T-helper 1 cell (primary cell): ENCODE measurements at regions not wholly inside any gene's neighbourhood (a gene's known extent, or its start where the extent isn't known, plus 50 kb on each side); places are given as distances from the start of the nearest gene placed in this dataset.

ENCODE experiments used
- DNase-seq, 5 donors: peaks; one replicate each; pipeline ENCODE4 v3.0.0-alpha.2; 2012 to 2020

DNA sequence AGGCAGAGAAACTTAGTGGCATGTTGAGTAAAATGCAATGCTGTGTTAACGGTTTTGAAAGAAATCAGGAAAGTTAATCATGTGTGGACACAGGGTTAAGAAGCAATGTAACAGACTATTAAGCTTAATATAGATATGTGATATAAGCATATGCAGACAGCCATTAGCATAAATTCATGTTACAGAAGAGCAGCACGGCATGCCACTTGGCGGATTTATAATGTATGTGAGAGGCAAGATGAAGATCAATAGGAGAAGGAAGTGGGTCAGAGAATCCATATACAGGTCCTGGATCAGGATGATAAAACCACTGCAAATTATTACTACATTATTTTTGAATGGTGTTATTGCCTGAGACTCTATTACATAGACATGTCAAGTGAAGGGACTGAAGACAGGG lies 694.3 kb downstream of the MCTP2 start:
- DNase-seq = no peak

DNA sequence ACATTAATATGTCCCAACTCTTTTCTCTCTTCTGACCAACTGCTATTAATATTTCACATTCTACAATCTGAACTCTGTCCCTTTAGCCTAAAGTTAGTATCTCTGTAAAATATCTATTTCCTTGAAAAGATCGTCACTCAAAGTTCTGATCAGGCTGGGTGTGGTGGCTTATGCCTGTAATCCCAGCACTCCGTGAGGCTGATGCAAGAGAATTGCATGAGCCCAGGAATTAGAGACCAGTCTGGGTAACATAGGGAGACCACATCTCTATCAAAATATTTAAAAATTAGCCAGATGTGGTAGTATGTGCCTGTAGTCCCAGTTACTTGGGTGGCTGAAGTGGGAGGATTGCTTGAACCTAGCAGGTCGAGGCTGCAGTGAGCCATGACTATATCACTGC lies 695.6 kb downstream of the MCTP2 start:
- DNase-seq = no peak

DNA sequence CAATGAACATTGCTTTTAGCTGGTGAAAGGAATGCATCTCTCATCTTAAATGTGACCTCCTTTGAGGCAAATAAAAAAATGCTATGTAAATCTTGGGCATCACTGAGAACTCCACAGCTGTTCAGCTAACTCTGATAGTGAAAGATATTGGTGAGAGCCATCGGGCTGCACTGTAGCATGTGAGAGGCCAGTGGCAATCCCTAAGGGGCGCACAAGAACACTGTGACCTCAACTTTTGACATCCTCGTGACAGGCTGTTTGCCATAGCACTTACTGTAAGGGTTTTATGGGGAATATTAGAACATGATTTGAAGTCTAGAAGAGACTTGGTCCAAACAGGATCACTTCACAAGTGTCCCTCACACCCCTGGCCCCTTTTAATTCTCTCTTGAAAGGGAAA lies 697.9 kb downstream of the MCTP2 start:
- no peak for DNase-seq

DNA sequence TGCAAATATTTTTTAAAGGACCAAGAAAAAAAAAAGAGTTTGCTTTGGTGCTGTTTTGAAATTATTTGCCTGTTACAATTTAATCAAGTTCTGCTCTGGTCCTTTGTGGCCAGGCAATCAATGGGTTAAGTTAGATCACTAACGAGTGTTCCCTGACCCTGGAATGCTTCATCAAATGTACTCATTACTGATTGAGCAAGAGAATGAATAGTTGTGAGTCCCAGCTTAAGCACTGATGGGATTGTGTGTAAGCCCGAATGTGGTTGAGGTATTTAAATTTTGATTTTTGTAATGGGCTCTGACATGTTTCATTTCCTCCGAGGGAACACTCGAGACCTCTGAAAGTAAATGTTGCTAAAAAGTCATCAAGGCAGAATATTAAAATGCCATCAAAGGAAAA lies 699.1 kb downstream of the MCTP2 start:
- no peak for DNase-seq

DNA sequence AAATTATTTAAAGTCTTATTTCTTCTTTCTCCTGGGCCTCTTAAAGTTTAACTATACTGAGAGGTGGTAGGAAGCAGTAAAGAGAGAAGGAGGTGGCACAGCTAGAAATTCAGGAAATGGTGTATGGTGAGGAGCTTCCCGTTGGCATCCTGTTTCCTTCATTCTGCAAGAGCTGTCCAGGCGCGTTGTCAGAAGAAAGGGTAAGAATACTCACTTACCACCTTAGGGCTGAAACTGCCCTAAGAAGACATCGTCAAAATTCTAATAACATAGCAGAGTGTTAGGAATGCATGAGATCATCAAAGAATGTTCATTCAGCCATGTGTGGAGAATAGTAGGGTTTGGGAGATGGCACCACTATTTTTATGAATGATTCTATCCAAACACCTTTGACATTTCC lies 699.6 kb downstream of the MCTP2 start:
- no peak for DNase-seq

DNA sequence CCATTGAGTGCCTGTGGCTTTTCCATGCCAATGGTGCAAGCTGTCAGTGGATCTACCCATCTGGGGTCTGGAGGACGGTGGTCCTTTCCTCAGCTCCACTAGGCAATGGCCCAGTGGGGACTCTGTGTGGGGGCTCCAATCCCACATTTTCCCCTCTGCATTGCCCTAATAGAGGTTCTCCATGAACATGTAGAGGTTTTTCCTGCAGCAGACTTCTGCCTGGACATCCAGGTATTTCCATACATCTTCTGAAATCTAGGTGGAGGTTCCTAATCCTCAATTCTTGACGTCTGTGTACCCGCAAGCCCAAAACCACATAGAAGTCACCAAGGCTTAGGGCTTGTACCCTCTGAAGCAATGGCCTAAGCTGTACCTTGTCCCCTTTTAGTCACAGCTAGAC lies 703.1 kb downstream of the MCTP2 start:
- no peak for DNase-seq

DNA sequence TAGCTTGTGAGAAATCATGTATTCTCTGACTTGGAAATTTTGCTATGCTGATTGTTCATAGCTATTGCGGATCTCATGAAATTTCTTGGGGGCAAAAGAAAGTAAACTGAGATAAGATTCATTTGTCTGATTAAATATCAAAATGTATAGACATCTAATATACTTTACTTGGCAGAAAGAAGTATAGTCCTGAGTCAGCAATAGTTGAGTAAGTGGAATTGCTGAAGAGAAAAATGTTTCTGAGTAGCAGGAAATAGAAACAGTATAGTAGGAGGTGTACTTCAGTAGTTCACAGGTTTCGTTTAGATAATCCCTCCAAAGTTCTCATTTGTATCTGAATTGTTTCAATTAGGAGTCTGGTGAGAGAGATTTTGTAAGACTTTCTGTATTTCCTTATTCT lies 705.9 kb downstream of the MCTP2 start:
- no peak for DNase-seq

DNA sequence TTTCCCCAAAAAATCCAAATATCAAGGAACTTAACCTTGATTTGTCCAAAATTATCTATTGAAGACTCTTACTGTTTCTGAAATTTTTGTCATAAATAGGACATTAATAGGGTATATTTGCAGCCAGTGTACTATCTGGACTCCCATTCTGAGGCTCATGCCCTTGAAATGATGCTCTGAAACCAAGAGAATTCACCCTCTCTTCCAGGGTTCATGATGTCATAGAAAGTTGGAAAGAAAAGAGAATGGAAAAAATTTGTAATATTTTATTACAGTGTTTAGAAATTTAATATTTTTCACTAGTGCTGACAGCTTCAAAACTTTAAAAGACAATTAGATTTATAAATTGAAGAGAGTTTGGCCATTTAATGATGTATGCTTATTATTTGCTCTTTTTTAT lies 712.5 kb downstream of the MCTP2 start:
- DNase-seq = no peak

DNA sequence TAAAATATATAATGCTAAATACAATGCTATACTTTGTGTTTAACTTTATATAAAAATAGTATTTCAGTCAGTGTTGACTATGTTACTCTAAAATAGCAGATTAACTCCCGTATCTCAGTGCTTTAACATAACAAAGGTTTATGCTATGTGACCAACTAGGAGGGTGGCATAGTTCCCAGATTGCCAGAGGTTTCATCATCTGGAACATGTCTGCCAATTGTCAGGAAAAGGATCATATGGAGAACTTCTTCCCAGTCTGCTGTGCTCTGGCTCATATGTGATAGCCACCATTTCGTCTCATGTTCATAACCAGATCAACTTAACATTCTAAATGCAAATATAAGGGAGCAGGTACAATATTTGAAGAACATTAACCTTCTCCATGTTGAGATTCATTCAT lies 720.2 kb downstream of the MCTP2 start:
- DNase-seq = no peak

DNA sequence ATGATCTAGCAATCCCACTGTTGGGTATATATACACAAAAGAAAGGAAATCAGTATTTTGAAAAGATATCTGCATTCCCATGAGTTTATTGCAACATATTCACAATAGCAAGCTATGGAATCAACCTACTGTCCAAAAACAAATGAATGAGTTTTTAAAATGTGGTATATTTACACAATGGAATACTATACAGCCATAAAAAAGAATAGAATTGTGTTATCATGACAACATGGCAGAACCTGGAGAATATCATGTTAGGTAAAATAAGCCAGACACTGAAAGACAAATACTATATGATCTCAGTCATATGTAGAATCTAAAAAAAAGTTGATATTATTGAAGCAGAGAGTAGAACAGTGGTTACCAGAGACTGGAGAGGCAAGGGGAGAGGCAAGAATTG lies 732.6 kb downstream of the MCTP2 start:
- no peak for DNase-seq

DNA sequence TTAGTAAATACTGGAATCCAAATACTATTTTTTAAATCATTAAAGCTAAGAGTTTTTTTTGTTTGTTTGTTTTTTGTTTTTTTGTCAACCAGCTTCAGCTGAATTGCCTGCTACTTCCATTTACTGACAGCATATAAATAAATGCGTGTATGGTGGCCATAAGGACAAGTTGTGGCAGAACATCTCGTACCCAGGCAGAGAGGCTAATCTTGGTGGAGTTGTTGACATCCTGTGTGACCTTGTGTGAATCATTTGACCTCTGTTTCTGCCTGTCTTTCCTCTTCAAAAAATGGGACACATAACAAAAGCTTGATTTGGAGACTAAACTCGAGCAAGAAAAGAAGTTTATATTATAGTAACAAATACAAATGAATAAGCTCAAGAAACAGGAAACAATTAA lies 734.2 kb downstream of the MCTP2 start:
- no peak for DNase-seq

DNA sequence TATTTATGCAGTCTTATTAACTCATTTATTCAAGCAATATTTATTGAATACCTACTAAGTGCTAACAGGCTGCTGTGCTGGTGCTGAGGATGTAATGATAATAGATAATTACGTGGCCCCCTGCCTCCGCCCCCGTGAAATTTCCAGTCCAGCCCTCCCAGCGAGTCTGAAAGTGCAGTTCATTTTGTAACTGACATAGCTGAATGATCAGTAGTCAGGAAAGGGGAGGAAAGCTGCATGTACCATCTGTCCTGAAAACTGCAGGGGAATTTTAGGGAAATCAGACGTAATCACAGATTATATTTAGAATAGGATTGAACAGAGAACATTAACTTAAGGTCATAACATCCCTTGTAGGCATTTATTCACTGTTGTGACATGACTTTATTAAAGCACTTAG lies 736.8 kb downstream of the MCTP2 start:
- DNase-seq = no peak

DNA sequence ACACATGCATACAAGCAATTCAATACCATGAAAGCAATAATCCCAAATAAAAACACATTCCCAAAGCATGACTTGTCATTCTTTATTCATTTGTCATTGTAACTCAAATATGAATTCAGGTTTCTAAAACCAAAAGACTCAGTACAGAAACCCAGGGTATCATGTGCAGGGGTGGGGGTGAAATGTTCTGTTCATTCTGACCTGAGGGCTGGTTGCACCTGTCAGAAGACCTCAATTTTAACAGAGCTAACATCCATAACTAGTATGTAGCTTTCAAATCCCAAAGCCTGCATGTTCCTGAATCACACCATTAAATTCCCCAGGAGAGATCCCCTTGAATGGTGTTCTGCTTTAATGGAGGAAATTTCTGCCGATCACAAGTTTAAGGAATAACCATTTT lies 738.7 kb downstream of the MCTP2 start:
- no peak for DNase-seq

DNA sequence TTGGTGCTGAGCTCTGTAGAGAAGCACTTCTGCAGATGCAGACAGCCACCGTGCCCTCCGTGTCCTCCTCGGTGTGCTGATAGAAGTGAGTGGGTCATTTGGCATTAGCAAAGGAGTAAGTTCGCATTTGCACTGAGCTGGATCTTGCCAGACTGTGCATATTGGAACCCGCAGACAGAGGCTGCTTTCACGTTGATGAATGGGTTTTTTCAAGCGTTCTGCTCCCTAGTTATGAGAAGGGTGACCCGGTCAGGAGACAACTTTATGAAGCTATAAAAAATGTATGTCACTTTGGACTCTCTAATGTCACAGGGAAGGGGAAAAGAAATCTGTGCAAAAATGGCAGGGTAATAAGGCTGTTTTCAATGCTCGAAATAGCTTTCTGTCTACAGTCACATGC lies 739.4 kb downstream of the MCTP2 start:
- no peak for DNase-seq

DNA sequence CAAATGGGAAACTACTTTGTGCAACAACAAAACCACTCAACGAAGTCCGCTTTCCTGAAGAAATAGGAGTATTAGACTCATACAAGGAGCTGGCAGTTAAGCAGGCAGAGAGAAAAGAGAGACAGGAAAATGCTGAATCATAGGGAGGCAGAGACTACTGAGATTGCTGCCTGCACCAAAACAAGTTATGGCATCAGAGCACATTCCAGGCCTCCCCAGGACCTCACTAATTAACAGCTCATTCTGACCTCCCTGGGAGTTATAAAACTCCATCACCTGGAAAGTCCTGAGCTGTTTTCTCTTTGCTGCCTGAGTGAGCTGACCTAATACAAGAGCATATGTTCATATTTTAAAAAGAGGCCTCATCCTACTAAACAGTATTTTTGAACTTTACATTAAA lies 741.0 kb downstream of the MCTP2 start:
- no peak for DNase-seq

DNA sequence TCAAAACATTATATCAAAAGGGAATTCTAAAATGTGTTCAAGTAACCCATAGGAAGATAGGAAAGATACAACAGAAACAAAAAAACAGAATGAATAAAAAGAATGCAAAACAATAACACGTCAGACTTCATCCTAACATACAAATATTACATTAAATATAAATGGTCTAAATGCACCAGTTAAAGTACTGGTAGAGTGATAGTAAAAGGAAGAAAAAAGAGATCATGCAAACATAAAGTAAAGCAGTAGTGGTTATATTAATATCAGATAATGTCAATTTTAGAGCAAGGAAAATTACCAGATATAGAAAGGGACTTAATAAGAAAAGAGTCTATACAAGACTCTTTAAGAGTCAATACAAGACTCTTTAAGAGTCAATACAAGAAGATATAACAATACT lies 755.7 kb downstream of the MCTP2 start:
- DNase-seq = no peak

DNA sequence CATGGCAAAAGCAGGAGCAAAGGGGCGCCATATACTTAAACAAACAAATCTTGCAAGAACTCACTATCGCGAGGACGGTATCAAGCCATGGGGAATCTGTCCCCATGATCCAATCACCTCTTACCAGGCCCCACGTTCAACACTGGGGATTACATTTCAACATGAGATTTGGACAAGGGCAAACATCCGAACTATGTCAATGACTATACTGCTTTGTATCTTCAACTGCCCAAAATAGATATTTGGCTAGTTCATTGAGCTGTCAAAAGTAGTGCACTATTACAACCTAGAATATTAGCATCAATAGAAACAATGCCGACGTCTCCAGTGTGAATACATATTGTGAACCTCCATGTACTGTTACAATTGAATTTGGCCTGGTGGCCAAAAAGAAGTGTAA lies 760.4 kb downstream of the MCTP2 start:
- no peak for DNase-seq

DNA sequence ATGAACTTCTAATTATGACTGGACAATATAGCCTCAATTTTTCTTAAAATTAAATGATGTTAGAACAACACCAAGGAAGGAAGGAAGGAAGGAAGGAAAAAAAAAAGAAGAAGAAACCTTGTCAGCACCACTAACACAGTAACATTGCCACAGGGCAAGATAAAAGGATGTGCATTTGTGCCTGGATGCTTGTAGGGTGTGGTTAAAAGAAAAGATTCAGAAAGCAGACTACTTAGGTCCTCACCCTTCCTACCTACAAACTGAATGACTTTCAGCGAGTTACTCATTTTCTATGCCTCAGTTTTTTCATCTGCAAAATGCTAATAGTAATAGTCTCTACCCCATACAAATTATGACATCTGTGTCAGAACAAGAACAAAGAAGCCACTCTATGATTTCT lies 778.3 kb downstream of the MCTP2 start:
- DNase-seq = no peak

DNA sequence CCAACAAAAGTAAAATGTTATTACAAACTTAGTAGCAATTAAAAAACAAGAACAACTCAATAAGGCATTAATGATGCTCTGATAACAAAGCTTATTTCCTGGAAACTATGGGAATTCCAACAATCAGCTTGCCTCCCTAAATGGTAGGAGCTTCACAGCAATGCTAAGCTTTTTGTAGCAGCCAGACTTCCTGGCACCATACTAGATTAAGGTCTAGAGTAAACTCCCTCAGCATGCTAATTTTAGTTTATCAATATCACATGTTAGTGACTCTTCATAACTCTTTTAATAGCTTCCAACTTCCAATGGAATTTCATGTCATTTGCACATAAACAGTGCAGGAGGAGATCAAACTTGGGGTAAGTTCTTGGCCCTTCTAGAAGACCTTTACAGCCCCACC lies 782.0 kb downstream of the MCTP2 start:
- DNase-seq = no peak

DNA sequence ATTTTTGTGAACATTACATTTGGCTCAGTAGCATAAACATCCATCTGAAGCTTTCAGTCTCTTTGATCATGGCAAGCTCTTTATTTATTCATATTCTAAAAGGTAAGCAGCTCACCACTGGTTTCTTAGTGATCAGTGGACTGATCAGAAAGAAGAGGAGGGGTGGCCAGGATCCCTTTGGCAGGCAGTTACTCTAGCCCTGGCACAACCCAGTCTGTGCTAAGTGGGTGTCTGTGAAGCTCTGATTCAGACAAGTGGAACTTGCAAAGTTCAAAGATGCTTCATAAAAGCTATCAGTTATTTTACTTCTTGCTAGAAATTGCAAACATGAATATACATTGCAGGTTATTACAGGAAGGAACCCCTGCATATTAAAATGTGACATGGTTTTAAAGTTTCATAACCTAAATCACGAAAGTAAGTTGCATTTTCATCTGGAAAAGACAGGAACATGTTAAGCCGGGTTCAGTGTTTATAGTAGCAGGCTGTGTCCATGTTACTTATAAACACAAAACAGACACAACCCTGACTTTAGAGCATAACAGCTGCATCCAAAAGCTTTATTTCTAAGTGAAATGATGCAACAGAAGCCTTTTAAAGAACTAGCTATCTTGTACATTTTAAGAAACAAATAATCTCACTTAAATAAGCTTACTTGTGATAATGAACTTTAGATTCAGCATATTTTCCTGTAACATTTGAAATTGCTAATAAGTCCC lies 785.3 kb downstream of the MCTP2 start:
- no peak for DNase-seq

DNA sequence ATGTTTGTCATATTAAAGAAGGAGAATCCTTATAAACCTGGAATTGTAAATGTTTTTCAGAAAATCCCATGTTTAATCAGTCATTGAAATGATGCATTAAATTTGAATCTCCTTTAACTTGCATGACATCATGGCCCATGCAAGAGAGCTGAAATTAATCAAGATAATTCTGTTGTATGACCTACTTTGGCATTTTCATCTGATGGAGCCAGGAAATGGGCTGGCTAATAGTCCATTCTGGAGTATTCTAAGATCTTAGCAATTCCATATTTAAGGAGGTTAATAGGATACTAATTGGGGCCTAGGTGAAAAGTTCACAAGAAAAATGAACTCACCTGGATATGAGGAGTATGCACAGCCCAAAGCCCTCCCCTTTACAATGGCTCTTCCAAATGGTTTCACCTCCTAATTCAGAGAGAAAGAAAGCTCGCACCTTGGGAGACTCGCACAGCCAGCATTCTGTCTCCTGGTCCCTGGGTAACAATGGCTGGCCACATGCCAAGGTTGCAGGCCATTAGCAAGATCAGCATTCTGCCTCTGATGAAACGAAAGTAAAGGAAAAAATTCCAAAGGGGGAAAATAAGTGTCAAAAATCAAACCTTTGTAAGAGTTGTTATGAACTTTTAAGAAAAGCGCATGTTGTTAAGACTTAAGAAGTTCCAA lies 786.4 kb downstream of the MCTP2 start:
- no peak for DNase-seq

DNA sequence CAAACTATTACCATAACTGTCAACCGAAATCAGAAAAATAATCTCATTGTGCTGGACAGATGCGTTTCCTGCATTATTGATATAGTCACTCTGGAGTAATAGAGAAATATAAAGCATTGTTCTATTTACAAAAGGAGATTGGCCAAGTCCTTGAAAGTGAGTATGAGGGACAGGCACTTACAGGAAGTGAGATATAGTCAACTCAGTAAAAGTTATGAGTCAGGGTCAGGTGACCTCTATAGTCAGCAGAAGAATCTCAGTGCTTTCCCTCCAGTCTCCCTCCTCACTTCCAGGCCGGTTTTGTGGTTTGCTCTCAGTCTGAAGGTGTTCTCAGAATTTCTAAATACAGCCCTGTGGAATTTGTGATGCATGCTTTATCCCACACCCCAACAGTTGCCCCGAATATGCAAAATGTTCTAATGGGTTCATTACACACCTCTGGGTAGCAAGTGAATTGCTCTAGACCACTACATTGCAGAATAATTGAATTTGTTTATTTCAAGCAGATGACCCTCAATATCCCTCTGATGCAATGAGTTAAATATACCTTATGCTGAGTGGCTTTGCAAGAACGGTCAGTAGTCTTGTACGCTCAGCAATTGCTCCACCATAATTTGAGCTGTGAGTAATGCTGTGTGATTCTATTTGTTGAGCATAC lies 787.7 kb downstream of the MCTP2 start:
- DNase-seq = no peak

DNA sequence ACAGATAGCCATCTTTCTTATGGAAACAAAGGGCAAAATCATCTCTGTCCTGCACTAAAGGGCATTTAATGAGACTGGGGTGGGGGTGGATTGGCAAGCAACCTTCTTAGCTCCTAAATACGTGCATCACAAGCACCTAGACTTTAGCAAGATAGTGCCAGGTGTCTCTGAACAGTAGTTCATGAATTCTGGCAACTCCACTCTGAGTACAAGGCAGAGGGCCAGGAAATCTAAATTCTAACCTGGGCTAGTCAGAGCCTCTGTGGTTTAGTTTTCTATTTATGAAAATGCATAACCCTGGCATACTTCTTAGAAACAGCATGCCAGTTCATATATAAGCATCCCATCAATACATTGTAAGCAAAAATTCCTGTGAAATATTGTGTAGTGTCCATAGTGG lies 788.5 kb downstream of the MCTP2 start:
- no peak for DNase-seq

DNA sequence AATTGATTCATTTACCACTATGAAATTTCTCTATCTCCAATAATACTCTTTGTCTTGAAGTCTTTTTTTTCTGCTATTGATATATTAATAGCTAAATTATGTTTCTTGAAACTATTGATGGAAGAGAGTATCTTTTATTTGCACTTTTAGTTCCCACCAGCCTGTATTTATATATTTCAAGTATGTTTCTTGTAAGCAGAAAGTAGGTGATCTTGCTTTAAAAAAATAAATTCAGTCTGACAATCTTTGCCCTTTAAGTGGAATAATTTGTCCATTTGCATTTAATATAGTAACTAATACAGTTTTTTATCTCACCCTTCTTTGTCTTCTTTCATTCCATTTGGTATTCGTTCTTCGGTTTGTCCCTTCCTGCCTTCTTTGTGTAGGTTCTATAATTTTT lies 790.5 kb downstream of the MCTP2 start:
- DNase-seq = no peak

DNA sequence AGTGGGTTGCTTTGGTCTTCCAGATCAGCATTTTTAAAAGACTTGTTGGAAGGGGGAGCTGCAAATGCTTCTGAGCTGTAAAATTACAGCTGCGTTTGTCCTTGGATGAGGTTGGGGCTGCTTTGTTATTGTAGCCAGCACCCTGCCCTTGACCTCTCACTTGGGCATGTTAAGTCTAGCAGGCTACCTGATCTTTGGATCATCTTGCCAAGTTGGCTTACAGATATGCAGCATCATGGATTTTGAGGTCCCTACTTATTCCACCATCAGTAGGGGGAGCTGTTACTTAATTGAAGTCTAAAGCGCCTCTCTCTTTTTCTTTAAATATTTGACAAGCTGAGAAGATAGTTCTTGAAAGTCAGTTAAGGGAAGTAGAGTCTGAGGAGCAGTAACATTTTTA lies 793.0 kb downstream of the MCTP2 start:
- no peak for DNase-seq
